ENCODE measurements at regions not wholly inside any gene's neighbourhood (a gene's known extent, or its start where the extent isn't known, plus 50 kb on each side); places are given as distances from the start of the nearest gene placed in this dataset.
A peak's percentile ranks its signal among the peaks of the same experiment; 100 is the strongest.

DNA sequence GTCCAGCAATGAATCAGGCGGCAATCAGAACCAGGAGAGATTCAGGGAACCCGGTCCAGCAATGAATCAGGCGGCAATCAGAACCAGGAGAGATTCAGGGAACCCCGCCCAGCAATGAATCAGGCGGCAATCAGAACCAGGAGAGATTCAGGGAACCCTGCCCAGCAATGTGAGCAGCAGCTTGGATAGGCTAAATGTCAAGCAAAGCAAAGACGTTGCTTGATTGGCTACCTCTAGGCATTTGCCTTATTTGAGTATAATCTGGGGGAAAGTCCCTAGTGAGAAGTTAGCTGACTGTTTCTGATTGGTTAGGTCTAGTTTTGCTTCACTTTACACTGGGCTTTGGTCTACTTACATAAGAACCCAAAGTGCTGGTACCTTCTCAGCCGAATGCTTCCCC is 1212.2 kb upstream of the TENM3 start:
- no peaks in the 10 kb centered on the region for H3K9me3 ChIP-seq (ENCODE audit: severe bottlenecking)
- ATAC-seq (ENCODE audit: low read depth) (peak; percentile 55; the same call in 2 of the 3 replicates), DNase-seq (ENCODE audit: low spot score) (no peak)
- no peaks in the 10 kb centered on the region for H3K36me3 ChIP-seq (ENCODE audit: low read depth)
- TF ChIP-seq, protein P1, sequence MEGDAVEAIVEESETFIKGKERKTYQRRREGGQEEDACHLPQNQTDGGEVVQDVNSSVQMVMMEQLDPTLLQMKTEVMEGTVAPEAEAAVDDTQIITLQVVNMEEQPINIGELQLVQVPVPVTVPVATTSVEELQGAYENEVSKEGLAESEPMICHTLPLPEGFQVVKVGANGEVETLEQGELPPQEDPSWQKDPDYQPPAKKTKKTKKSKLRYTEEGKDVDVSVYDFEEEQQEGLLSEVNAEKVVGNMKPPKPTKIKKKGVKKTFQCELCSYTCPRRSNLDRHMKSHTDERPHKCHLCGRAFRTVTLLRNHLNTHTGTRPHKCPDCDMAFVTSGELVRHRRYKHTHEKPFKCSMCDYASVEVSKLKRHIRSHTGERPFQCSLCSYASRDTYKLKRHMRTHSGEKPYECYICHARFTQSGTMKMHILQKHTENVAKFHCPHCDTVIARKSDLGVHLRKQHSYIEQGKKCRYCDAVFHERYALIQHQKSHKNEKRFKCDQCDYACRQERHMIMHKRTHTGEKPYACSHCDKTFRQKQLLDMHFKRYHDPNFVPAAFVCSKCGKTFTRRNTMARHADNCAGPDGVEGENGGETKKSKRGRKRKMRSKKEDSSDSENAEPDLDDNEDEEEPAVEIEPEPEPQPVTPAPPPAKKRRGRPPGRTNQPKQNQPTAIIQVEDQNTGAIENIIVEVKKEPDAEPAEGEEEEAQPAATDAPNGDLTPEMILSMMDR (IDR thresholded peaks at IDR 0.05; ENCODE audit: poor library complexity, severe bottlenecking) = no peak
- peaks cover 2% of the 10 kb centered on the region for H3K4me1 ChIP-seq (ENCODE audit: insufficient read depth, poor library complexity, severe bottlenecking)
- H3K4me3 ChIP-seq (ENCODE audit: severe bottlenecking) = no peak overlapping the region
- peak overlapping the region; percentile 59 for H3K27ac ChIP-seq (ENCODE audit: poor library complexity, severe bottlenecking)
- H3K27me3 ChIP-seq (ENCODE audit: insufficient read depth, poor library complexity, severe bottlenecking) = no peaks in the 10 kb centered on the region

DNA sequence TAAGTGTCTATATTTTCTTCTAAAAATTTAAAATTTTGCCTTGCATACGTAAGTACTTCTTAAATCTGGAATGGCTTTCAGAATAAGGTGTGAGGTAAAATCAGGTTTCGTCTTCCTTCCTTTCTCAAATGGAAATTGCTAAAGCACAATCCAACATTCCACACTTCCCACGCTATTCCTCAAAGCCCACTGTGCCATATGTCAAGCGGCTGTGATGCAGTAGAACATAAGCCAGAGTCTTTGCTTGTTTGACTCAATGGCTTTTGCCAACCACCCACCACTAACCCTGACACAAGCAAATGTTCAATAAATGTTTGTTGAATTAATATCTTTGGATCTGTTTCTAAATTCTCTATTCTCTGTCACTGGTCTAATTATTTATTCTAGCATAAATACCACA is 1199.7 kb upstream of the TENM3 start:
- ATAC-seq (ENCODE audit: low read depth) (no peak), DNase-seq (ENCODE audit: low spot score) (no peak)
- Histone ChIP-seq H3K4me1 (ENCODE audit: insufficient read depth, poor library complexity, severe bottlenecking) (no peaks in the 10 kb centered on the region), H3K9me3 (ENCODE audit: severe bottlenecking) (no peaks in the 10 kb centered on the region), H3K4me3 (ENCODE audit: severe bottlenecking) (no peak overlapping the region), H3K36me3 (ENCODE audit: low read depth) (no peaks in the 10 kb centered on the region), H3K27ac (ENCODE audit: poor library complexity, severe bottlenecking) (no peak overlapping the region), H3K27me3 (ENCODE audit: insufficient read depth, poor library complexity, severe bottlenecking) (no peaks in the 10 kb centered on the region)
- TF ChIP-seq, protein P1 (IDR thresholded peaks at IDR 0.05; ENCODE audit: poor library complexity, severe bottlenecking) = no peak

DNA sequence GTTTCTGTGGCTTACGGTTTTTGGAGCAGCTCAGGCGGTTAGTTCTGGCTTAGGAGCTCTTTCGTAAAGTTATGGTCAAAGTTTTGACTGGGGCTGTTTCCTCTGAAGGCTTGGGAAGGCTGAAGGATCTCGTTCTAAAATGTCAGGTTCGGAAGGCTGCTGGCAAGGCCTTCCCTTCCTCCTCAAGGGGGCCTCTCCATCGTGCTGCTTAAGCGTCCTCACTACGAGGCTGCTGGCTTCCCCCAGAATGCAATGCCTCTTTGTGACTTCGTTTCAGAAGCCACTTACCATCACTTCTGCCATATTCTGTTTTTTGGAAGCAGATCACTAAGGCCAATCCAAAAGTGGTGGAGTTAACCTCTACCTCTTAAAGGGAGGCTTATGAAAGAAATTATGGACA is 1196.4 kb upstream of the TENM3 start:
- Histone ChIP-seq H3K9me3 (ENCODE audit: severe bottlenecking) (no peaks in the 10 kb centered on the region), H3K4me3 (ENCODE audit: severe bottlenecking) (no peak overlapping the region), H3K36me3 (ENCODE audit: low read depth) (no peaks in the 10 kb centered on the region), H3K27me3 (ENCODE audit: insufficient read depth, poor library complexity, severe bottlenecking) (no peaks in the 10 kb centered on the region), H3K4me1 (ENCODE audit: insufficient read depth, poor library complexity, severe bottlenecking) (no peaks in the 10 kb centered on the region), H3K27ac (ENCODE audit: poor library complexity, severe bottlenecking) (no peak overlapping the region)
- no peak for DNase-seq (ENCODE audit: low spot score)
- no peak for ATAC-seq (ENCODE audit: low read depth)
- TF ChIP-seq, protein P1 (IDR thresholded peaks at IDR 0.05; ENCODE audit: poor library complexity, severe bottlenecking) = no peak

DNA sequence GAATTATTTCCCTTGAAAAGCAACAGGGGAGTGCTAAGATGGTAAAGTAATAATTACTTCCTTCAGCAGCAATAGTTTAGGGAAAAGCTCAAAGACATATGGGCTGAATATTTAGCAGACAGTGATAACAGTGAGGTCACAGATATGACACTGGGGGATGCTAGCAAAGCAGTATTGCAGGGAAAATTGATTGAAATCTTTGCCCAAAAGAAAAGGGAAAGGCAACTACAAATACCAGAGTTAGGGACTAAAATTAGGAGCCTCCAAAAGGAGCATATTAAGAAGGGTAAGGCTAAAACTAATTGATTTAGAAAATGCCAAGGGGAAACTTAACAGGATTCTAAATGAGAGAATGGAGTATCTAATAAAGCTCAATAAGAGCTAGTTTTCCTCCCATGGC is 1191.3 kb upstream of the TENM3 start:
- H3K27me3 ChIP-seq (ENCODE audit: insufficient read depth, poor library complexity, severe bottlenecking) = no peaks in the 10 kb centered on the region
- no peaks in the 10 kb centered on the region for H3K36me3 ChIP-seq (ENCODE audit: low read depth)
- DNase-seq (ENCODE audit: low spot score) (no peak), ATAC-seq (ENCODE audit: low read depth) (no peak)
- no peak overlapping the region for H3K4me3 ChIP-seq (ENCODE audit: severe bottlenecking)
- H3K9me3 ChIP-seq (ENCODE audit: severe bottlenecking) = no peaks in the 10 kb centered on the region
- H3K4me1 ChIP-seq (ENCODE audit: insufficient read depth, poor library complexity, severe bottlenecking) = no peaks in the 10 kb centered on the region
- TF ChIP-seq, protein P1 (IDR thresholded peaks at IDR 0.05; ENCODE audit: poor library complexity, severe bottlenecking) = no peak
- no peak overlapping the region for H3K27ac ChIP-seq (ENCODE audit: poor library complexity, severe bottlenecking)

DNA sequence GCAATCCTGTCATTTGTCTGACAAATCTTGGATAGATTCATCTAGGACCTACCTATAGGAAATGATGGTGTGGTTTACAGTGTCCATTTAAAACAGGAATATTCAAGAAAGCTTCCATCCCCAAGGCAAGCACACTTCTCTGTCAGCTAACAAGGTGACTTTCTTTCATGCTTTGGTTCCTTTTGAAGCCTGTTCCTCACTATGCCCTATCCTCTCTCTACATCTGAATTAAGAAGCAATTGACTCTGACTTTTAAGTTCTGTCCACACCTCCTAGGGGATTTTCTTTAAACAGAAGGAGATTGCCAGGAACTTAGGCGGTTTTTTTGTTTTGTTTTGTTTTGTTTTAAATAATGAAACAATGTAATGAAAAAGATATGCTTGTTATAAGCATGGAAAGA is 1181.4 kb upstream of the TENM3 start:
- DNase-seq (ENCODE audit: low spot score) = no peak
- Histone ChIP-seq H3K27me3 (ENCODE audit: insufficient read depth, poor library complexity, severe bottlenecking) (peaks cover 8% of the 10 kb centered on the region), H3K4me1 (ENCODE audit: insufficient read depth, poor library complexity, severe bottlenecking) (no peaks in the 10 kb centered on the region), H3K9me3 (ENCODE audit: severe bottlenecking) (no peaks in the 10 kb centered on the region), H3K36me3 (ENCODE audit: low read depth) (no peaks in the 10 kb centered on the region), H3K27ac (ENCODE audit: poor library complexity, severe bottlenecking) (no peak overlapping the region), H3K4me3 (ENCODE audit: severe bottlenecking) (no peak overlapping the region)
- TF ChIP-seq, protein P1 (IDR thresholded peaks at IDR 0.05; ENCODE audit: poor library complexity, severe bottlenecking) = no peak
- ATAC-seq (ENCODE audit: low read depth) = no peak

All from RWPE2 (cell line).